ENCODE measurements at regions not wholly inside any gene's neighbourhood (a gene's known extent, or its start where the extent isn't known, plus 50 kb on each side); places are given as distances from the start of the nearest gene placed in this dataset.

DNA sequence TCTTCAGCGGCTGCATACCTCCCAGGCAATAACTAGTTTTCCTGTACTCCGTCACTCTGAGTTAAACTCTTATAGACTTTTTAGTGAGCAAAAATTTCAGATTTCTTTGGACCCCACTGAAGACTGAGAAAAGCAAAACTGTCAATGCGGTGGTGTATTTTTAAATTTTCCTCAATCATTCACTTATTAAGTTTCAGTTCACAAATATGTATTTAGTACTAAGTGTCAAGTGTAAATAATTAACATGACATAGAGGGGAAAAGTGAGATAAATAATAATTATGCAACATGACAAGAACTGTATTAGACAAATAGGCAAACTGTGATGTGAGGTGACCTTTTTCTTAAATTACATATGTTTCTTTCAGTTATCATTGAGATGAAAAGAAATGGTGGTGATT lies 124.4 kb downstream of the NAF1 start:
- TF ChIP-seq, protein P1, sequence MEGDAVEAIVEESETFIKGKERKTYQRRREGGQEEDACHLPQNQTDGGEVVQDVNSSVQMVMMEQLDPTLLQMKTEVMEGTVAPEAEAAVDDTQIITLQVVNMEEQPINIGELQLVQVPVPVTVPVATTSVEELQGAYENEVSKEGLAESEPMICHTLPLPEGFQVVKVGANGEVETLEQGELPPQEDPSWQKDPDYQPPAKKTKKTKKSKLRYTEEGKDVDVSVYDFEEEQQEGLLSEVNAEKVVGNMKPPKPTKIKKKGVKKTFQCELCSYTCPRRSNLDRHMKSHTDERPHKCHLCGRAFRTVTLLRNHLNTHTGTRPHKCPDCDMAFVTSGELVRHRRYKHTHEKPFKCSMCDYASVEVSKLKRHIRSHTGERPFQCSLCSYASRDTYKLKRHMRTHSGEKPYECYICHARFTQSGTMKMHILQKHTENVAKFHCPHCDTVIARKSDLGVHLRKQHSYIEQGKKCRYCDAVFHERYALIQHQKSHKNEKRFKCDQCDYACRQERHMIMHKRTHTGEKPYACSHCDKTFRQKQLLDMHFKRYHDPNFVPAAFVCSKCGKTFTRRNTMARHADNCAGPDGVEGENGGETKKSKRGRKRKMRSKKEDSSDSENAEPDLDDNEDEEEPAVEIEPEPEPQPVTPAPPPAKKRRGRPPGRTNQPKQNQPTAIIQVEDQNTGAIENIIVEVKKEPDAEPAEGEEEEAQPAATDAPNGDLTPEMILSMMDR (IDR thresholded peaks at IDR 0.05), result no peak
- TF ChIP-seq ZFX (IDR thresholded peaks at IDR 0.05; ENCODE audit: borderline replicate concordance), result no peak

Data from 22Rv1 (cell line).